Renal cortex interstitium (tissue), 11 donors: ENCODE measurements at regions not wholly inside any gene's neighbourhood (a gene's known extent, or its start where the extent isn't known, plus 50 kb on each side); places are given as distances from the start of the nearest gene placed in this dataset.
A peak's percentile ranks its signal among the peaks of the same experiment; 100 is the strongest.
"Not testable (repeated sequence)": the region's sequence is repeated elsewhere in the genome, so short reads cannot be mapped to it uniquely, and the experiment has no call there.

Experiments
- DNase-seq, 11 donors: peaks; one replicate each; pipeline ENCODE4 v3.0.0-alpha.2; 2013; ENCODE audit warnings: low read depth in 9 of 11, low spot score in 4 of 11; ENCODE audit errors: extremely low read depth in 1 of 11

DNA sequence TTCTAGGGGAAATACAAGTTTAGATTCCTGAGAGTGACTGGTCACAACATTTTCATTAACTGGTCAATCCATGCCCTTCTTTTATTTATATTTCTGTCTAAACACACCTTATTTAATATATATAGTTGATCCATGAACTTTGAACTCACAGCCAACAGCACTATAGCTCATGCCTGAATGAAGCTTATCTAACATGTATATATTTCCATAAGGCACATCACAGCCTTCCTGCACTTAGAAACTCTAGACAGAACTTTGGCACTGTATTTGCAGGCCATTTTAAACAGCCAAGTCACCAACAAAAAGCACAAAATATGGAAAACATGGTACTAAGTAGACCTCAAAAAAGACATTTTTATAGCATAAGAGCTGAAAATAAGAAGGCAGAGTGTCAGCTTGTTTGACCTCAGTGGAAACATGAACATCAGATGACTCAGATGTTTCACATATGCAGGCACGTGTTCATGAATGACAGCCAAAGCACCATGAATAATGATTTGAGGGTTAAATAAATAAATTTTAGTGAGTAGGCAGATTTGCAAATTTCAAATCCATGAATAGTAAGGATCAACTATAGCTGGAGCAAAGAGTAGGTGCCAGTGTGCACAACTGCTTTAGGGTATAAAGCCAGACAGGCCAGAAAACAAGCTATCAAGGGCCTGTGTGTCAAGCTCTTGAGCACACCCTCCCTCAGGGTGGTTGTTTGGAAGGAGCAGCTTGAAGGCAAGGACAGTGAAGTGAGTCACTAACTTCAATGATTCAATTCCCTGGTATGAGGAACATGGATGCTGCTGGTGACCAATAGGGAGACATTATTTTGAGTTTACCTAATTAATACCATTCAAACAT is 88.9 kb upstream of the NT5E start:
- no peak for DNase-seq

DNA sequence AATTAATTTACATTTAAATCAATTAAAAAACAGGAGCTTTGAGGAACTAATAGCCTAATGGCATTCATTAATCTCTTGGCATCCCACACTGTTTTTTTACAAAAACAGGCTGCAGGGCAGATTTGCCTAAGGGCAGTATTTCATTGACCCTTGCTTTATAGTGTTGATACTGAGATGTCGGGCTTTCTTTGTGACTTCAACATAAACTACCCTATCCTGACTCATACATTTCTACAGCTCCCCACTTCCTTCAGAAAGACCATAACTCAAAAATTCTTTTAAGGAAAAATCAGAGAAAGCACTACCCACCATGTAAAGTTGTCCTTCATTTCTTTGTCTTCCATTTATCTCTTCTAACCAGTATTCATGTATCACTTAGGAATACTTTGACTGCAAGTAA is 92.2 kb upstream of the NT5E start:
- DNase-seq, result no peak

- DNase-seq, result not testable (repeated sequence)
Observed at GRCh38 chr6:85356743-85357142, 93.1 kb upstream of the NT5E start.

- no peak for DNase-seq
Observed at GRCh38 chr6:85355816-85356215, 94.1 kb upstream of the NT5E start.

DNA sequence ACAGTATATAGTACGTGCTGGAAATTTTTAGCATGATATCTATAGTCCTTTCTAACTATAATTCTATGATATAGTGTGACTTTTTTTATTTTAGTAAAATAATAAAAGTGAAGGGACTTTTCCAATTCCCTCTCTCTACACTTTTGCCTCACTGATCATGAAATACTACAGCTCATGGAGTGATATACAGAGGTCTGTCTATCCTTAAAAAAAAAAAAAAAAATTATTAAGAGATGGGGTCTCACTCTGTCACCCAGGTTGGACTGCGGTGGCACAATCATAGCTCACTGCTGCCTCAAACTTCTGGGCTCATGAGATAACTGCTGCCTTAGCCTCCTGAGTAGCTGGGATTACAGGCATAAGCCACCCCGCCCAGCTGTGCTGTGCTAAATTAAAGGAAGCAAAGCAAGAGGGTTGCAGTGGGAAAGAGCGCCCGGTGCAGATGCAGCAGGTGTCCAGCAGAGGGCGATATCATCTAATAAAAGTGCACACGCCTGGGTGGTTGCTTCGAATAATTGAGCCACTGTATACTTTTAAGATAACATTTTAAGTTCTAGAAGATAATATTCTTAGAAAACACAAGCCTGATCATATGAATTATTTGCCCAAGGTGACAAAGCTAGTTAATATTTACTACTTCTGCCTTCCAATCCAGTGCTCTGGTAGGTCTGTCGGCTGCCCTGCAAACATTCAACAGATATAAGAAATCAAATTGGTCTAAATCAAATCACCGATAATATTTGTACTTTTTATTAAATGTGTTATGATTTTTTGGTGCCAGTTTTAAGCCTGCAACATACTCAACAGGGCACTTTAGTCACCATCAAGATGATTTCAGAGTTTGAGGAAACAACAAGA is 94.9 kb upstream of the NT5E start:
- peak; percentile 7 to 47 (median 26) for DNase-seq

DNA sequence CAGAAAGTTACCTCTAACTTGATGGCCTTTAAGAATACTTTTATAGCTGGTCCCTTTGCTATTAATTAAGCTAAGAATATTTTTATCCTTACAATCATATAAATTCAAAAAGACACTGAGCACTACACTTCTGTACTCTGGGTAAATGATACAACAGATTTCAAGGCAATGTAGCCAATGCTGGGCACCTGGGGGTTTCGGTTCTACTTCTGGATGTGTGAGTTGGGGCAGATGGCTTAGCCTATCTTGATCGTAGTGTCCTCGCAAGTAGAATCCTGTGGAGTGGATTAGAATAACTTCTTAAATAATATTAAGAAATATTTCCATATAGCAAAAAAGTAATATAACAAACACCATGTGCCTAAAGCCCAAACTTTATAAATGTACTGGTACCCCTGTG is 96.9 kb upstream of the NT5E start:
- no peak for DNase-seq

GRCh38 chr6:85348643-85349042 is 101.2 kb upstream of the NT5E start:
- no peak for DNase-seq

DNA sequence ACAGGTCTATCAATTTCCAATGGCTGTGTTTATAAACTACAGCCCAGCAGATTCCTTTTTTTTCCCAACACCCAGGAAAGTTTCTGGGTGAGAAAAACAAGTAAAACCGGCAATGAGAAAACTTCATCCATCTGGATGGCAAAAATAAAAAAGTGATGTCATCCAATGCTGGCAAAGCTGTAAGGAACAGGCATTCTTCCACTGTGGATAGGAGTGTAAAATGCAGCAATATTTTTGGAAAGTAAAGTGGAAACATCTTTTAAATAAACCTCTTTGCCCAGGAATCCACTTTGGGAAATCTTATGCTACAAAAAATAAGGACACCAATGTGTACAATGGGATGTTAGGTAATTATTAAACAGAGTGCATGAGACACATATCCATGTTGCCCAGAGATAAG is 102.1 kb upstream of the NT5E start:
- DNase-seq, result no peak

DNA sequence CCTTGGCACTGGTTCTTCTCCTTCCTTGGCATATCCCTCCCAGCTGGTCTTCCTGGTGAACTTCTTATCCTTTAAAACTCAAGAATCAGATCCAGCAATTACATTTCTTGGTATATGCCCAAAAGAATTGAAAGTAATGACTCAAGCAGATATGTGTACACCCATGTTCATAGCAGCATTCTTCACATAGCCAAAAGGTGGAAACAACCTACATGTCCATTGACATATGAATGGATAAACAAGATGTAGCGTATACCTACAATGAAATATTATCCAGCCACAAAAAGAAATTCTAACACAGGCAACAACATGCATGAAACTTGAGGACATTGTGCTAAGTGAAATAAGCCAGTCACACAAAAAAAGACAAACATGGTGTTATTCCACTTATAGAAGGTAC is 103.7 kb upstream of the NT5E start:
- no peak for DNase-seq

GRCh38 chr6:85344996-85345395 is 104.9 kb upstream of the NT5E start:
- no peak for DNase-seq

DNA sequence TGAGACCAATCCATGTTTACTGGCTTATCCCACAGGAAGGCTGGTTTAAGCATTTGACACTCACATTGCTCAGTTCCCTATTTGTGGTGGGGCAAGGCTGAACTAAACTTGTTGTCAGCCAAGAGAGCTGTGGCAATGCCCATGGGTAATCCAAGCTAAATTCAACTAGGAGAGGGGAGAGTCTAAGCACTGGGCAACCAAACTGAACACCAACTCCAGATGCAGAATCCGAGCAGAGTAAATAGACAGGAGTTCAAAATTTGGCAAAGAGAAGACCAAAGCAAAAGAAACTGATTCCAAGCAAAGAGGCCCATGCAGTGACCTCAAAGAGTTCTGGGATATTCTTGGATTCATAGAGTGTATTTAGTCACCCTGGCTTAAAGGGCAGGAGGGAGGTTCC is 106.5 kb upstream of the NT5E start:
- no peak for DNase-seq

- DNase-seq, result no peak
Observed at GRCh38 chr6:85329196-85329595, 120.7 kb upstream of the NT5E start.

DNA sequence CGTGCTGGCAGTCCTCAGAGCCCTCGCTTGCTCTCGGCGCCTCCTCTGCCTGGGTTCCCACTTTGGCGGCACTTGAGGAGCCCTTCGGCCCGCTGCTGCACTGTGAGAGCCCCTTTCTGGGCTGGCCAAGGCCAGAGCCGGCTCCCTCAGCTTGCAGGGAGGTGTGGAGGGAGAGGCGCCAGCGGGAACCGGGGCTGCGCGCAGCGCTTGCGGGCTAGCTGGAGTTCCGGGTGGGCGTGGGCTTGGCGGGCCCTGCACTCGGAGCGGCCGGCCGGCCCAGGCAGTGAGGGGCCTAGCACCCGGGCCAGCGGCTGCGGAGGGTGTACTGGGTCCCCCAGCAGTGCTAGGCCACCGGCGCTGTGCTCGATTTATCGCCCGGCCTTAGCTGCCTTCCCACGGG is 124.1 kb upstream of the NT5E start:
- DNase-seq, result not testable (repeated sequence)

- peak; percentile 39 to 70 (median 60) for DNase-seq
Observed at GRCh38 chr6:85323435-85324040, 126.3 kb upstream of the NT5E start.

DNA sequence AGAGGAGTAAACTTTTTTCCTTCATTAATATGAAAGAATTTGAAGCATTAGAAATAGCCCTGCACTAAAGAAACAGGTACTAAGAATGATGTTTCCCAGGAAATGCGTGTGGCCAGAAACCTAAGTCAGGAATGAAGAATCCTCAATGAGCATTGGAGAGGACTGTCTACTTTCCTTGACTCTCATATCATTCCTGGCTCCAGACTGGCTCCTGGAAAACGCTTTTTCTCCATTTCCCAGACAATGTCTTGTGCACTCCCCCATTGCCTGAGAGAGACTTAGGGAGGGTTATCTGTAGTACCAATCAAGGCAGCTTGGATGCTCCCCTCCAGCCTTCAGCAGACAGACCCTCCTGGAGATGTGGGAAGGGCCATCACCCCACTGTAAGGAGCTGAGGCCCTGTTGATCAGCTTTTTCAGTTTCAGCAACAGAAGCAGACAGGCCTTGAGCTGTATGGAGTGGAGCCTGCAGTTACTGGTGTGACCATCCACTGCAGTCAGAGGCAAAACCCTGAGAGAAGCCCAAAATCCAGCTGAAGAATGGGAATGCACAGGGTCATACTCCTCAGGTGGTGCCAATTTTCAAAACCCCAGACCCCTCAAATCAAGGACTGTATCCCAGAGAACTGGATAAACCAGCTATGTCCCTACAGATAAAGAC is 127.3 kb upstream of the NT5E start:
- no peak for DNase-seq

DNA sequence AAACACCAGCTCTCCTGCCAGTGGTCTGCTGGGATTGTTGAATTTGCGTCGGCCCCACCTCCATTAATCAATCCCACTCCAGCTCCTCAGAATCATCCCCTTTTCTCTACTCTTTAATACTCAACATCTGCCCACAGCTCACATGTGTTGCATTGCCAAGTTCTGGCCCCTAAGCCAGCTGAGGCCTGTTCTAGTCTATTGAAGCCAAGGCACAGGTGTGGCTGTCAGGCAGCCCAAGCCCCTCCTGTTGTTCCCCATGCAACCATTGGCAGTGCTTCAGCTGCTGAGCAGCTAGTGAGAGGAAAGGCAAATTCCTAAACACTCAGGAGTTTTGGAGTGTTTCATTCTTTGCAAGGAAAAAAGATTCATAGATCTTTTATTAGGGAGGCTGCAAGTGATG is 128.0 kb upstream of the NT5E start:
- no peak for DNase-seq

DNA sequence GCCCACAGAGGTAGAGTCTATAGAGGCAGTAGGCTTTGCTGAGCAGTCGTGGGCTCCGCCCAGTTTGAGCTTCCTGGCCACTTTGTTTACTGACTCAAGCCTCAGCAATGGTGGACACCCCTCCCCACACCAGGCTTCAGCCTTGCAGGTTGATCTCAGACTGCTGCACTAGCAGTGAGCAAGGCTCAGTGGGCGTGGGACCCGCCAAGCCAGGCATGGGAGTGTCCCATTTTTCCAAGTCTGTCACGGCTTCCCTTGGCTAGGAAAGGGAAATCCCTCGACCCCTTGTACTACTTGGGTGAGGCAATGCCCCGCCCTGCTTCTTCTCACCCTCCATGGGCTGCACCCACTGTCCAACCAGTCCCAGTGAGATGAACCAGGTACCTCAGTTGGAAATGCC is 135.3 kb upstream of the NT5E start:
- no peak for DNase-seq

DNA sequence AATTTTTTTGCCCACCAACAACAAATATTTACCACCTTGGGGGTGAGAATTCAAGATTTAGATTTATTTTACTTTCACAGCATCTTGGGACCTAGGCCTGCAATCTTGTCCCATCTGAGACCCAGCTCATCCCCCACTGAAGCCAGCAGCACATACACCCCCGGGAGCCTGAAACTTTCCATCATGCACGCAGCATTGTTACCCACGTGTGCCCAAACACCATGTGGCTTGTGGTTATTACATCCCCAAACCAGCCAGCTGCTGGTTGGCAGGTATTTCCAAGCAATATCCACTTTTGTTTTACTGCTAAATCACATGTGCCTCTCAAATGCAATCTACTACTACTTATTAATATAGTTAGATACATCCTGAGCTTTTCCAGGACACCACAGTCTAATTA is 149.3 kb upstream of the NT5E start:
- no peak for DNase-seq

DNA sequence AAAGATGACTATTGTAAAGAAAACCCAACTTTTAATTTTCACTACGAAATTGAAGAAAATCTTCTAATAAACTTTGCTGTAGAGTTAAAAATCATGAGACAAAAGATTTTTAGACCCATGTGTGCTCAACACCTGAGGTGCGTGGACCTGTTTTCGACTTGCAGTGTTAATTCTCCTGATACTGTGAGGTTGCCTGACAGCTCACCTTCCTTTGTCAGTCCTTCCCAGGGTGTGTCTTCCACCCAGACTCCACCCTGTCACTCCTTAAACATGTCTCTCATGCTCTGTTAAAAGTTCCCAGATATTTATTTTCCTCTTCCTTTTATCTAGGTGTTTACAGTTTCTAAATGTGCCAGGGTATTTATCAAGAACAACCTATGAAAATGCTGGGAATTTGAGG is 151.3 kb upstream of the NT5E start:
- no peak for DNase-seq

DNA sequence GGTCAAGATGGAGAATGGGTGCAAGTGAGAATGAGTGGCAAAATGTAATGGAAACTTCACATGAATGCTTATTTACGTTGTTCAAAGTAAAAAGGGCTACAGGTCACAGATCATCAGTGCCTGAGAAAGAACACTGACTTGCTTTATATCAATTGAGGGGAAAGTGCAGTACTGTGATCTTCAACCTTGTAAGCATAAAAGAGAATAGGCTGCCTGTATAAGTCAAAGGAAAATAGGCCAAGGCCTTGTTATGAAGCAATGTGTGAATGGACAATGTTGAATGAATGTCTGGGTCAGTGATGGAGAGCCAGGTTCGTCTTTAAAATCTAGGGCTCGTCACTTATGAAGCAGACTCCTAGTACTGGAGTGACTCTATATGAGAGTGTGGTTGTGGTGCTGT is 158.6 kb upstream of the NT5E start:
- DNase-seq, result no peak
